HG02623 (cell line): ENCODE measurements at regions not wholly inside any gene's neighbourhood (a gene's known extent, or its start where the extent isn't known, plus 50 kb on each side); places are given as distances from the start of the nearest gene placed in this dataset.
"Not testable (repeated sequence)": the region's sequence is repeated elsewhere in the genome, so short reads cannot be mapped to it uniquely, and the experiment has no call there.

Experiments used
- ATAC-seq: cut with Tn5 transposase; IDR thresholded peaks from one replicate; pipeline ENCODE4 v1.9.1; 2021; ENCODE audit warnings: moderate library complexity; ENCODE audit not compliant: unreplicated experiment

DNA sequence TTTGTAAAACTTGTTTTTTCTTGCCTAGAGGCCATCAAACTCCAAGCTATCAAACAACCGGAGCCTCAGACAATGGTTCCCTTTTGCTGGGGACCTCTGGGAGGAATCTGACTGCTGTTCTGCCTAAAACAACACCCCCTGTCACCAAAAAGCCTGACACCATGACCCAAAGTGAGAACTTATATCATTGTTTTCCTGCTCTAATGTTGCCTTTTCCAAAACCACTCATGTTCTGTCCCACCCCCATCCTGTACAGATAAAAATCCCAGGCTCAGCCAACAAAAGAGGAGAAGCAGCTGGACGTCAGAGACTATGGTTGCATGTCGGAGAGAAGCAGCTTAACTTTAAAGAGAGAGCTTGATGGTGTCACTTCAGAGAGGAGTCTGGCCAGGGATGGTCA, 327.2 kb upstream of the CXADR start:
- ATAC-seq: no peak

DNA sequence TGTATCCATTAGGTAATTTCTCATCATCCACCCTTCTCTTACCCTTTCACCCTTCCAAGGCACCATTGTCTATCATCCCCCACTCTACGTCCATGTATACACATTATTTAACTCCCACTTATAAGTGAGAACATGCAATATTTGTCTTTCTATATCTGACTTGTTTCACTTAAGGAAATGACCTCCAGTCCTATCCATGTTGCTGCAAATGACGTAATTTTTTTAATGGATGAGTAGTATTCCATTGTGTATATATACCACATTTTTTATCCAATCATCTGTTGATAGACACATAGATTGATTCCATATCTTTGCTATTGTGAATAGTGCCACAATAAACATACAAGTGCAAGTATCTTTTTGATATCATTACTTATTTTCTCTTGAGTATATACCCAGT, 322.9 kb upstream of the CXADR start:
- no peak for ATAC-seq

DNA sequence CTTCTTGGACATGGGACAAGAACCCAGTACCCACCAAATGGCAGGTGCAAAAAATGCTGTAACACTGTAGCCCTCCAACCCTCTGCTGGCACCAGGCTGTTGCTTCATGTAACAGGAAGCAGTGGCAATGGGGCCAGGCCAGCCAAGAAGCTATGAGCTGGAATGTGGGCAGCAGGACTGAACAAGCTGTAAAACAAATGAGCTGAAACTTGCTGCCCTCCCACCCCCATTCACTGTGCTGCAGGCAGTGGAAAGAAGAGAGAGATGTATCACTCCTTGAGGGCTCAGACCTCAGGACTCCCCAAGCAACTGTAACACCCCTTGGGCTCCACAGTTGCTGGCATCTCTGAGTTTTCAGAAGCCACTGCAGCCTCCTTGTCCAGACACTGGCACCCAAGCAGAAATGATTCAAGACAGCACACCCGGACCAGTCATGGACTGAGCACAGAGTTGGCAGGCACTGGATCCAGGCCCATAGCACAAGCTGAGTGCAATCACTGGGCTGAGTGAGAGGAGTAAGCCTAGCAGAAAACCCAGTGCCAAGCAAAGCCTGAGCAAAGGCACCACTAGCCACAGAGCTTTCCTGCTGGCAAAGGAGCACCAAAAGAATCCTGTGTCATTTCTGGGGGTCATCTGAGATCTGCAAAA, 321.4 kb upstream of the CXADR start:
- no peak for ATAC-seq

DNA sequence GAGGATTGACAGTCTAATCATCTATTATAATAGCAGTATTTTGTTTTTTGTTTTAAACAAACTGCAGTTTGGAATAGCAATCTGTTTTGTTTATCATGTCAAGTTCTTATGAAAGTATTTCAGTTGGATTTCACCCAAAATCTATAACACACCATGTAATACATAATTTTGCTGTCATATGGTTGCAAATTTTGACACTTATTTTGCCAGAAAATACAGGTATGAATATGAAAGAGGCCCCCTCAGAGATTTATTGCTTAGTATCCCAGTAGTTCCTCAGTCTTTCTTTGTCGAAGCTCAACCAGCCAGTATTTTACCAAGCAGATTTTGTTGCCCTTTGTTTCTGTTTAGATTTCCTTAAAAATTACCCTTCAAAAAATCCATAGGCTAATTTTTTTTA, 317.5 kb upstream of the CXADR start:
- no peak for ATAC-seq

DNA sequence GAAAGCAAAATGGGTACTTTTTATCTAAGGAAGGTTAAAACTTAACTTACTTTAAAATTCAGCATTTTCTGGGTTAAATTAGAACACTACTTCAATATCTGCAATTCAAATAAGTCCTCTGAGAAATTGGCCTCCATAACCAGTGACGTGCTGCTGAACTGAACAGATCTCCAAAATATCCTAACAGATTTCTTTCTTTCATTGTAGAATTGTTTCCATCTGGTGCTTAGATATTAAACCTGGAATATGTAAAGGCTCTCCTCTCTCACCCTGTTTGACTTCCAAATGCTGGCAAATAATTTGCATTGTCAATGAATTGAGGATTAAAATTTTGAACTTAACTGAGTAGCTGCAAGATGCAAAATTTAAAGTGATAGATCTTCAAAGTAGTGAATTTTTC, 316.9 kb upstream of the CXADR start:
- no peak for ATAC-seq

DNA sequence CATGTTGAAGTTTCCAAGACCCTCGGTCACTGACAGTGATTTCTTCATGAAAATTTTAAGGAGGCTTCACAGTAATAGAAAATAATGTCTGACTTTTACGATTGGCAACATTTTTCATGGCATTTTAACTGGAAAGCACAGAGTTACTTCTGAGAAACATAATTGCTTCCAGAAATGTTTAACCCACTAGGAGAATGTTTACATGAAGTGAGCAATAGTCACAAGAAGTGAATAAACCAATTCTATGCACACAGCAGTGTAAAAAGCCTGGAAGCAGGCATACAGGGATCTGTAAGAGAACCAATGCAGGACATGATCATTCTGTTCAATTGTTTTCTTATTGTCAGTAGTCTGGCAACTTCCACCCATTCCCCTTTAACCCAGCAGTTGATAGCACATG, 316.2 kb upstream of the CXADR start:
- ATAC-seq: no peak

DNA sequence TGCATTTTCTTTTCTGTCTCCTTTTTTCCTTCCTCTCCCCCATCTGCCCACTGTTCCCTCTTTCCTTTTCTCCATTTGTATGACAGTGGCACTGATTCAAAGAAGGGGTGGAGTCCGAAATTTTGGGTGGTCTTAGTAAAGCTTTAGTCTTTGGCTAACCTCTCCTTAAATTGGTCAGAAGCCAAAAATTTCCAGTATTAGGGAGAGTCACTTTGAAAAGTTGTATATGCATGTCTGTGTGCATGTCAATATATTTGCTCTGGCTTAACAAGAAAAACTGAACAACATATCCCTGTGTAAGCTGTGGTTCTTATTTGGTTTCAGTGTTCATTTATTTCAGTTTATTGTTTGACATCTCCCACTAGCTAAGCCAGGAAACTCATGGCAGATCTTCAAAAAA, 314.8 kb upstream of the CXADR start:
- no peak for ATAC-seq

DNA sequence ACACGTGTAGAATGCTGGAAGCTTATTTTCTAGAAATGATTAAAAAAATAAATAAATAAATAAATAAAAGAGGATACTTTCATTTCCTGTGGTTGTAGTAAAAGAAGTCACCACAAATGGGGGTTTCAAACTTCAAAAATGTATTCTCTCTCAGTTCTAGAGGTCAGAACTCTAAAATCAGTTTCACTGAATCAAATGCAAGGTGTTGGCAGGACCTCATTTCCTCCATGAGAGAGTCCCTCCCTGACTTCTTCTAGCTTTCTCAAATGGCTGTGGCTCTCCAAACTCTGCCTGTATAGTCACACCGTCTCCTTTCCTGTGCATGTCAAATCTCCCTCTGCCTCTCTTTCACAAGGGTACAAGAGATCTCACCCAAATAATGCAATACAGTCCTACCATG, 312.6 kb upstream of the CXADR start:
- ATAC-seq: no peak

DNA sequence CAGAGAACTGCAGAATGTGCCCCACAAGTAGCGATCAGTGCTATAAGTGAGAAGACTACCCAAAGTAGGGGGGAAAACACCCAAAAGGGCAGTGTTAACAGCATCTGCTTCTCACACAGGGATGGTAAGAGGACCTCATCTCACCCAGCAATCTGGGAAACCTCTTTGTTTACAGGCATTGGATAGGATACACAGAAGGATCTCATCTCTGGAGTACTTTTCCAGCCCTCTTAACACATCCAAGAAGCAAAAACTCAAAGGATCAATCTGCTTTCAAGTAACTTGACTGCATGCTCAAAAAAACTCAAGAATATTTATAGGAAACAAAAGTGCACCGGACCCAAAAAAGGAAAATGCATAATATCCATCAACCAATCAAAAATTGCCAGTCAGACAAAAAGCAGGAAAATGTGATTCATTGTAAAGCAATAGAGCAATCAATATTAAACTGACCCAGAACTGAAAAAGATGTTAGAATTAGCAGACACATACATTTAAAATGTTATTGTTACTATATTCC, 311.0 kb upstream of the CXADR start:
- no peak for ATAC-seq

DNA sequence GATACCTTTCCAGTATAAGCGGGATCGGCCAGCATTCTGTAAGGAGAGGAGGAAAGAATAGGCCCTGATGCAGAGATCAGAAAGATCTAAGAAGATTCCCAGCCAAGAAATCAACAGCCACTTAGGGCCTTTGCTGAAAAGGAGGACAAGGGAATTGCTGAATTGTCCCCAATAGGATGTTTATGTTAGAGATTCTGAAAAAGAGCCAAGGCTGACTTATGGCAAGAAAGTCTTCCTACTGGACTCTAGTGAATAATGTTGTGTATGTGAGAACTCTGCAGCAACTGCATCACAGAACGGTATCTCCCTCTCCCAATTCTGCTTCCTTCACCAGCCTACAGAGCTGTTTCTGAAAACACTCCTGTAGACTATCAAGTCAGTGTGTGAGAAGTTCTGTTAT, 298.0 kb upstream of the CXADR start:
- ATAC-seq: no peak

DNA sequence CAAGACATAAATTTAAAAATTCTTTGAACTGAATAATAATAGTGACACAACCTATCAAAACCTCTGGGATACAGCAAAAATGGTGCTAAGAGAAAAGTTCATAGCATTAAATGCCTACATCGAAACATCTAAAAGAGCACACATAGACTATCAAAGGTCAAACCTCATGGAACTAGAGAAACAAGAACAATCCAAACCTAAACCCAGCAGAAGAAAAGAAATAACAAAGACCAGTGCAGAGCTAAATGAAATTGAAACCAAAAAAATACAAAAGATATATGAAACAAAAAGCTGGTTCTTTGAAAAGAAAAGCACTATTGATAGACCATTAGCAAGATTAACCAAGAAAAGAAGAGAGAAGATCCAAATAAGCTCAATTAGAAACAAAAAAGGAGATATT, 293.8 kb upstream of the CXADR start:
- ATAC-seq: not testable (repeated sequence)

DNA sequence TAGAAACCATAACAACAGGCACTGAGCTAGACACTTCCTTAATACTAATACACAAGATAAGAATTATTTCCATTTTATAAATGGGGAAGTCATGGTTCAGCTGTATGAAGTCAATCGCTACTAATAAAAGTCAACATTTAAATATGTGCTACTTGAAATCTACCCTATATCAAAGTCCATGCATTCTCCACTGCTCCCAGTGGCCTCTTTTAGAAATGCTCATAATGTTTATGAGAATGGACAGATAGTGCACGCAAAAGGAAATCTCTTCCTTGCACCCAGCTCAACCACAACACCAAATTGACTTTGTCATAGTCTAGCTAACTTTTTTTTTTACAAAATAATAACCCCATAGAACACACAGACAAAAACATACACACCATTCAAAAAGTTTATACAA, 281.7 kb upstream of the CXADR start:
- ATAC-seq: no peak

DNA sequence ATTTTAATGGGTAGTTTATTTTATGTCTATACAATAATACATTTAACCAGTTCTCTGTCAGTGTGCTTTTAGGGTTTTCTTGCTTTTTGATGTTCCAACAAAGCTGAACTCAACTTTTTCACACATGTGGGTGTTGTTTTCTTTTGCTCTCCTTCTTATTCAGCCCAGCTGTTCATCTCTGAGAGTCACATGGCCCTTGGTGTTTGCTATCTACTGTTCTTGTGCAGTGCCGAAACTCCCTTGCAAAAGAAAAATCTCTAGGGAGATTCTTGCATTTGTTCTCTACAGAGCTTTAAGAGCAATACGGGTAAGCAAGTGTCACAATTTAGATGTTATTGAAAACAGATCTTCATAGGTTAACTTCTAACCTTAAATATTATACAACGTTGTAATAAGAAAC, 281.1 kb upstream of the CXADR start:
- no peak for ATAC-seq

DNA sequence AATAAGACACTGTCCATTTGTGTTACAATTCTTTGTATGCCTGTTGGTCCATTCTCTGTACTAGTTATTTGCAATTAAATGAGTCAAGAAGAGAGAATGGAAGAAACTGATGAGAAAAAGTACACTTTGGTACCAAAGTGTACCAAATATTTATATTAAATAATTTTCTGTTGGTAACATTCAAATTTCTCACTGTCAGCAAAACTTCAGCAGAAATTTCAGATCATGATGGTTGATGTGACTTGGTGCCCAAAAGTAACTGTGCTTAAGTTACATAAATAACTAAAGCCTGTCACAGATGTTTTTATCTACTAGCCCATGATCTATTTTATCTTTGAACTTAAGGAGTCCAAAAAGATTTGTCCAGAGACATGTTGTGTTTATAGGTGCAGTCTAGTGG, 274.4 kb upstream of the CXADR start:
- ATAC-seq: no peak

DNA sequence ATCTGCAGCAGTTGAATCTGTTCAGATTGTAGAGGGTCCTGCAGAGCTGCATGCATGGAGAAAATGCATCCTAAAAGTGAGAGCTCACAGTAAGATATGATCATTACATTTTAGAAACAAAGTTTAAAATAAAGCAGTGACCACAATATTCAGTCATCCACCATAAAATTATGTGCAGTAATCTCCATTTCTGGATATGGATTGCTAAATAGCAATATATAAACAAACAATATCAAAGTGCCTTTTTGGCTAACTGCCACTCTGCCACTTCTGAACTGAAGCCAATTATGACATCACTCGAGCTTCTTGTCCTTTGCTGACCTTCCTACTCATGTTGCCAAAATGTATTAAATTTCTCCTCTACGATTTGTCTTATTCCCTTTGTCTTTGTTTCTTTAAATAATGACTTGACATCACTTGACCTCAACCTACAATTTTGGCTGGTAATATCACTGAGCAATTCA, 262.0 kb upstream of the CXADR start:
- no peak for ATAC-seq

DNA sequence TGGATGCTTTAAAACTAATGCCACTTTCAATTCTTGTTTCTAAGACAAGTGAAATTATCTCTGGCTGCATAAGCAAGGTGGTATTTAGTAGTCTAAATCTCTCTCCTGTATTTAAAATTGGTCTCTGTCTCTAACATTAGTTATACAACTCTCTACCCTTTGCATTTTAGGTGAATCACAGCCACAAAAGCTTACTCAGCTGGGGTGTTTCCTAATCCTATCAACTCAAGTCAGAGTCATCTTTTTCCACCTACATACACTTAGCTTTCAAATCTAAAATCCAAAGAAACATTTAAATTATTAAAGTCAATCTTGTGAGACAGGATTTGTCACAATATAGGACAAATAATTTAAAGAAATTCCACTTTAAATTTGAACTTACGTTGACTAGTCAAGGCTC, 255.1 kb upstream of the CXADR start:
- no peak for ATAC-seq

DNA sequence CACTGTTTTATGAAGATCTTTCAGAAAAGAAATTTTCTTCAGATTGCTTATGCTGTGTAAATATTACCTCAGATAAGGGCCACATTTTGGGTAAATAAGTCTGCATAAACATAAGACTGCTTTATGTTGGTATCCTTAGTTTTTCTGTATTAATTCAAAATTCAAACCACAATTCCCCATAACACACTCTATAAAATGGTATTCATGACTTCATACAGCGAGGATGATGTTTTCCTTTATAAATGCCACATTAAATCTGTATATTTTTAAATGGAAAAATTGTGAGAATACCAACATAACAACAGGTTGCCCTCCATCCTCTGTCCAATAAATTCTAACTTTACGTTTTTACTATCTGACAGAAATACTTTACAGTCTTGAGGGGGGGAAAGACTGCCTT, 248.7 kb upstream of the CXADR start:
- no peak for ATAC-seq

DNA sequence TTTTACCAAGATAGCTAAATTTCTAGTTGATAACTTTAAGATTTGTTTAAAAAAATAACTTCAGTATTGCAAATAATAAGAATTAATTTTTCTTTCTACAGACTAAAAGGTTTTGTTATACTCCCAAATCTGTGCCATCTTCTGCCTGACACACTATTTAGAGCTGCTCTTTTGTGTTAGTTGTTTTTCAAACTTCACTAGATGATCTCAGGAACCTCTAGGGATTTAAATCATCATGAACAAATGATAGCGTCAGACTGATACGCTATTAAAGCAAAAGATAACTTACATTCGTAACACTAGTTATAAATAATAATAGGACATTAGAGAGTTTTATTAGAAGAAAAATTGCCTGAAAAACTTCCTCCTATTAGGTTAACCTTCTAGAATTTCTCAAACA, 243.1 kb upstream of the CXADR start:
- ATAC-seq: no peak

DNA sequence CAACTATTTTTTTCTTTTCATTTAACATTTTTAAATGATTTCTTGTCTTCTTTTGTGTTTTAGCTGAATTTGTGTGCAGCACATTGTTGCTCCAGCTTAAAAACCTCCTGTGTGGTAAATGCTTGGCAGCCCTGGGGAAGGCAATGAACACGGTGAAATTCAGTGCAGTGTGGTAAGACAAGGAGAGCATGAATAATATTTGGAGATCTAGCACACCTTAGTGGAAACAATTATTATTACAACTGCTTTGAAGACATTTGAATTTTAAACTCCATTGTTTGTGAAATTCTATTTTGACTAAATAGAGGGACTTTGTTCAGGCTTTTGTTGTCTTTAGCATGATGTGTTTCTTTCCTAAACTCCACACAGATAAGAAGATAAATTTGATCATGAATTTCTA, 242.6 kb upstream of the CXADR start:
- ATAC-seq: no peak

DNA sequence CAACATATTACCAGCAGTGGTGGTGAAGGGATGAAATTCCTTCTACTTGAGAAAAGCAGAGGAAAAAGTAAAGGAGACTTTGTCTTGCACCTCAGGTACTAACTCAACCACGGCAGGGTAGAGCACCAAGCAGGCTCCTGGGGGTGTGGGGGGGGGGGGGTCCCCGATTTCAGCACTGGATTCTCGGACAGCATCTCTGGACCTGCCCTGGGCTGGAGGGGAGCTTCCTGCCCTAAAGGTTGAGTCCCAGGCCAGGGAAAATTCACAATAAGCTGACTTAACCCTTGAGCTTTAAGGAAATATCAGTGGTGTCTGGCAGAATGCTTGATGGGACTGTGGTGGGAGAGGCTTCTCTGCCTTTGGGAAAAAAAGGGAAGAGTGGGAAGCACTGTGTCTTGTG, 233.2 kb upstream of the CXADR start:
- no peak for ATAC-seq

DNA sequence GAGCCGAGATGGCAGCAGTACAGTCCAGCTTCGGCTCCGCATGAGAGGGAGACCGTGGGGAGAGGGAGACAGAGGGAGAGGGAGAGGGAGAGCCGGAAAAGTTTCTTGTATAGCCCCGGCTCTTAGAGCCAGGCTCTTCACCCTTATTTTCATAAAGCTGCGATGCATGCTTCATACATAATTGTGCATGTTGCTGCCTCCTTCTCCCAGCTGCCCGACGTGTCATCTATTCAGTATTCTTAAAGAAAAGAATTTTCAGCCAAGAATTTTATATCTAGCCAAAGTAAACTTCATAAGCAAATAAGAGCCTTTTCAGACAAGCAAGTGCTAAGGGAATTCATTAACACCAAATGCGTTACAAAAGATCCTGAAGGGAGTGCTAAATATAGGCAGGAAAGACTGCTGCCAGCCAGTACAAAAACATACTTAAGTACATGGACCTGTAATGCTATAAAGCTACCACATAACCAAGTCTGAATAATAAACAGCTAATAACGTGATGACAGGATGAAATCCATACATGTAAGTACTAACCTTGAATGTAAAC, 219.8 kb upstream of the CXADR start:
- ATAC-seq: not testable (repeated sequence)

DNA sequence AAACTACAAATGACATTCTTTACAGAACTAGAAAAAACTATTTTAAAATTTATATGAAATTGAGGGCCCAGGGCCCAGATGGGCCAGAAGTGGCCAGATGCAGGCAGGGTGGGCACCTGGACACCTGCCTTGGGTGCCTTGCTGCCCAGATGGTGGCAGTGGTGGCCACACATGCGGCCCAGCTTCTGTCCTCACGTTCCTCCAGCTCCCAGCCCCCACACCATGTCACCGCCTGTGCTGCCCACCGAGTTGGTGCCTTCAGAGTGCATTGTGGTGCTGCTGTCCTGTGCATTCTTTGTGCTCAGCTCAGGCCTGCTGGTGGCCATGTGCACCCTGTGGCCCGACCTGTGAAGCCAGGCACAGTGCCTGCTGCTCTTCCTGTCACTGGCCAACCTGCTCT, 216.8 kb upstream of the CXADR start:
- ATAC-seq: no peak

DNA sequence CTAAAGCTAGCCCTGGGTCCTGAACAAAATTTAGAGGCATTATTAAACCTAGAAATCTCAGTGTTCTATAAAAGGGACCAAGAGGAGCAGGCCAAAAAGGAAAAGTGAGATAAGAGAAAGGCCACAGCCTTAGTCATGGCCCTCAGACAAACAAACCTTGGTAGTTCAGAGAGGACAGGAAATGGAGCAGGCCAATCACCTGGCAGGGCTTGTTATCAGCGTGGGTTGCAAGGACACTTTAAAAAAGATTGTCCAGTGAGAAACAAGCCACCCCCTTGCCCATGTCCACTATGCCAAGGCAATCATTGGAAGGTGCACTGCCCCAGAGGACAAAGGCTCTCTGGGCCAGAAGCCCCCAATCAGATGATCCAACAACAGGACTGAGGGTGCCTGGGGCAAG, 213.3 kb upstream of the CXADR start:
- ATAC-seq: not testable (repeated sequence)
